Islet precursor cell (in vitro differentiated cells): ENCODE measurements at regions not wholly inside any gene's neighbourhood (a gene's known extent, or its start where the extent isn't known, plus 50 kb on each side); places are given as distances from the start of the nearest gene placed in this dataset.
"Not testable (repeated sequence)": the region's sequence is repeated elsewhere in the genome, so short reads cannot be mapped to it uniquely, and the experiment has no call there.

Source experiments
- DNase-seq: peaks from one replicate; pipeline ENCODE4 v3.0.0-alpha.2; 2018

- DNase-seq, result no peak
These were observed 583.6 kb upstream of the ROBO2 start for GRCh38 chr3:76456322-76456721.

- no peak for DNase-seq
These were observed 576.4 kb upstream of the ROBO2 start for GRCh38 chr3:76463501-76463900.

GRCh38 chr3:76470285-76470684 lies 569.6 kb upstream of the ROBO2 start:
- peak; percentile 70 for DNase-seq

- DNase-seq, result no peak
These were observed 565.3 kb upstream of the ROBO2 start for GRCh38 chr3:76474632-76475031.

- no peak for DNase-seq
These were observed 560.7 kb upstream of the ROBO2 start for GRCh38 chr3:76479161-76479650.

GRCh38 chr3:76482510-76482909 lies 557.4 kb upstream of the ROBO2 start:
- DNase-seq, result no peak

GRCh38 chr3:76487446-76487845 lies 552.5 kb upstream of the ROBO2 start:
- no peak for DNase-seq

- DNase-seq, result no peak
These were observed 549.8 kb upstream of the ROBO2 start for GRCh38 chr3:76490064-76490463.

GRCh38 chr3:76495216-76495615 lies 544.7 kb upstream of the ROBO2 start:
- DNase-seq, result no peak

- DNase-seq, result peak; percentile 79
These were observed 542.3 kb upstream of the ROBO2 start for GRCh38 chr3:76497636-76498035.

GRCh38 chr3:76500746-76501275 lies 539.1 kb upstream of the ROBO2 start:
- DNase-seq, result no peak

- DNase-seq, result no peak
These were observed 538.6 kb upstream of the ROBO2 start for GRCh38 chr3:76501315-76501714.

- DNase-seq, result no peak
These were observed 537.8 kb upstream of the ROBO2 start for GRCh38 chr3:76502076-76502475.

- no peak for DNase-seq
These were observed 534.6 kb upstream of the ROBO2 start for GRCh38 chr3:76505202-76505845.

- DNase-seq, result no peak
These were observed 530.6 kb upstream of the ROBO2 start for GRCh38 chr3:76509179-76509830.

GRCh38 chr3:76514836-76515235 lies 525.1 kb upstream of the ROBO2 start:
- DNase-seq, result no peak

GRCh38 chr3:76523337-76523736 lies 516.6 kb upstream of the ROBO2 start:
- DNase-seq, result no peak

- DNase-seq, result no peak
These were observed 514.2 kb upstream of the ROBO2 start for GRCh38 chr3:76525726-76526125.

GRCh38 chr3:76527773-76528172 lies 512.1 kb upstream of the ROBO2 start:
- no peak for DNase-seq

GRCh38 chr3:76532158-76532822 lies 507.6 kb upstream of the ROBO2 start:
- DNase-seq, result no peak

- not testable (repeated sequence) for DNase-seq
These were observed 506.2 kb upstream of the ROBO2 start for GRCh38 chr3:76533710-76534109.

GRCh38 chr3:76537857-76538256 lies 502.0 kb upstream of the ROBO2 start:
- DNase-seq, result not testable (repeated sequence)

GRCh38 chr3:76547674-76548073 lies 492.2 kb upstream of the ROBO2 start:
- no peak for DNase-seq
